ENCODE measurements at regions not wholly inside any gene's neighbourhood (a gene's known extent, or its start where the extent isn't known, plus 50 kb on each side); places are given as distances from the start of the nearest gene placed in this dataset.

- TF ChIP-seq CTCF (IDR thresholded peaks at IDR 0.05 in 8 of 11, conservative IDR thresholded peaks at IDR 0.05 in 3 of 11) = no peak
- TF ChIP-seq POLR2AphosphoS5 (IDR thresholded peaks at IDR 0.05) = no peak
- TF ChIP-seq POLR2A (IDR thresholded peaks at IDR 0.05) = no peak
These were observed 169.2 kb upstream of the ZNF644 start for GRCh38 chr1:91190996-91191395.
